GM19468 (cell line): ENCODE measurements at regions not wholly inside any gene's neighbourhood (a gene's known extent, or its start where the extent isn't known, plus 50 kb on each side); places are given as distances from the start of the nearest gene placed in this dataset.
"Not testable (repeated sequence)": the region's sequence is repeated elsewhere in the genome, so short reads cannot be mapped to it uniquely, and the experiment has no call there.

ENCODE experiments used
- ATAC-seq: cut with Tn5 transposase; IDR thresholded peaks from one replicate; pipeline ENCODE4 v1.9.1; 2021; ENCODE audit warnings: mild to moderate bottlenecking, moderate library complexity, moderate number of reproducible peaks; ENCODE audit not compliant: unreplicated experiment; ENCODE audit errors: extremely low read depth

GRCh38 chr21:5121849-5122248 lies 5399.5 kb upstream of the TPTE start:
- not testable (repeated sequence) for ATAC-seq

- ATAC-seq, result not testable (repeated sequence)
Measured at GRCh38 chr21:5123655-5124054, 5397.7 kb upstream of the TPTE start.

- ATAC-seq, result peak; percentile 81
Measured at GRCh38 chr21:5128261-5128660, 5393.1 kb upstream of the TPTE start.

GRCh38 chr21:5133824-5134223 lies 5387.6 kb upstream of the TPTE start:
- ATAC-seq, result not testable (repeated sequence)

GRCh38 chr21:5136406-5136805 lies 5385.0 kb upstream of the TPTE start:
- not testable (repeated sequence) for ATAC-seq

- ATAC-seq, result not testable (repeated sequence)
Measured at GRCh38 chr21:5137006-5137405, 5384.4 kb upstream of the TPTE start.

GRCh38 chr21:5138687-5139086 lies 5382.7 kb upstream of the TPTE start:
- not testable (repeated sequence) for ATAC-seq

GRCh38 chr21:5139528-5139927 lies 5381.9 kb upstream of the TPTE start:
- not testable (repeated sequence) for ATAC-seq

- ATAC-seq, result not testable (repeated sequence)
Measured at GRCh38 chr21:5143011-5143410, 5378.4 kb upstream of the TPTE start.

- ATAC-seq, result not testable (repeated sequence)
Measured at GRCh38 chr21:5144731-5145130, 5376.7 kb upstream of the TPTE start.

- not testable (repeated sequence) for ATAC-seq
Measured at GRCh38 chr21:5147685-5148084, 5373.7 kb upstream of the TPTE start.

GRCh38 chr21:5149222-5149621 lies 5372.2 kb upstream of the TPTE start:
- not testable (repeated sequence) for ATAC-seq

- not testable (repeated sequence) for ATAC-seq
Measured at GRCh38 chr21:5153842-5154640, 5367.3 kb upstream of the TPTE start.

- ATAC-seq, result peak; percentile 64
Measured at GRCh38 chr21:5154641-5154982, 5366.8 kb upstream of the TPTE start.

GRCh38 chr21:5162693-5163574 lies 5358.4 kb upstream of the TPTE start:
- not testable (repeated sequence) for ATAC-seq

GRCh38 chr21:5165829-5166228 lies 5355.6 kb upstream of the TPTE start:
- not testable (repeated sequence) for ATAC-seq
